Neural progenitor cell (in vitro differentiated cells): ENCODE measurements at regions not wholly inside any gene's neighbourhood (a gene's known extent, or its start where the extent isn't known, plus 50 kb on each side); places are given as distances from the start of the nearest gene placed in this dataset.

Experiments
- CTCF ChIP-seq: fragments of 200-600 bp; sonication (generic); IDR thresholded peaks from 2 replicates; pipeline ENCODE4 v1.5.1; 2017; ENCODE audit warnings: antibody characterized with exemption, mild to moderate bottlenecking
- EZH2 ChIP-seq: fragments of 200-600 bp; sonication (generic); IDR thresholded peaks from 2 replicates; pipeline ENCODE4 v1.6.1; 2017; ENCODE audit warnings: antibody characterized with exemption, mild to moderate bottlenecking, moderate library complexity
- EZH2phosphoT487 ChIP-seq: fragments of 200-600 bp; sonication (generic); IDR thresholded peaks from 2 replicates; pipeline ENCODE4 v1.6.1; 2017; ENCODE audit warnings: antibody characterized with exemption

- TF ChIP-seq CTCF (no peak), EZH2 (no peak), EZH2phosphoT487 (no peak)
Measured at GRCh38 chr6:87873556-87873955, 171.5 kb upstream of the AKIRIN2 start.
